ENCODE measurements at regions not wholly inside any gene's neighbourhood (a gene's known extent, or its start where the extent isn't known, plus 50 kb on each side); places are given as distances from the start of the nearest gene placed in this dataset.

GRCh38 chr16:80039777-80040176 lies 439.2 kb upstream of the MAF start:
- DNase-seq = no peak
- Mint-ChIP-seq H3K4me1 (ENCODE audit: low read depth, unreplicated experiment) (peaks cover 2% of the 10 kb centered on the region), H3K9me3 (ENCODE audit: unreplicated experiment) (no peaks in the 10 kb centered on the region), H3K27ac (ENCODE audit: unreplicated experiment) (no peak overlapping the region), H3K27me3 (ENCODE audit: unreplicated experiment) (peaks cover 2% of the 10 kb centered on the region), H3K4me3 (ENCODE audit: unreplicated experiment) (no peak overlapping the region), H3K36me3 (ENCODE audit: unreplicated experiment) (no peaks in the 10 kb centered on the region)
- no peak for TF ChIP-seq CTCF (IDR thresholded peaks at IDR 0.05; ENCODE audit: partially characterized antibody, unreplicated experiment)

GRCh38 chr16:80038566-80038965 lies 438.0 kb upstream of the MAF start:
- Mint-ChIP-seq H3K9me3 (ENCODE audit: unreplicated experiment) (no peaks in the 10 kb centered on the region), H3K36me3 (ENCODE audit: unreplicated experiment) (no peaks in the 10 kb centered on the region), H3K4me1 (ENCODE audit: low read depth, unreplicated experiment) (peaks cover 2% of the 10 kb centered on the region), H3K27me3 (ENCODE audit: unreplicated experiment) (peaks cover 2% of the 10 kb centered on the region), H3K4me3 (ENCODE audit: unreplicated experiment) (no peak overlapping the region), H3K27ac (ENCODE audit: unreplicated experiment) (no peak overlapping the region)
- TF ChIP-seq CTCF (IDR thresholded peaks at IDR 0.05; ENCODE audit: partially characterized antibody, unreplicated experiment) = no peak
- DNase-seq = no peak

- Mint-ChIP-seq H3K4me1 (ENCODE audit: low read depth, unreplicated experiment) (no peaks in the 10 kb centered on the region), H3K9me3 (ENCODE audit: unreplicated experiment) (no peaks in the 10 kb centered on the region), H3K36me3 (ENCODE audit: unreplicated experiment) (no peaks in the 10 kb centered on the region), H3K27ac (ENCODE audit: unreplicated experiment) (no peak overlapping the region), H3K4me3 (ENCODE audit: unreplicated experiment) (no peak overlapping the region), H3K27me3 (ENCODE audit: unreplicated experiment) (no peaks in the 10 kb centered on the region)
- no peak for TF ChIP-seq CTCF (IDR thresholded peaks at IDR 0.05; ENCODE audit: partially characterized antibody, unreplicated experiment)
- DNase-seq = no peak
Observed at GRCh38 chr16:80034948-80035663, 434.6 kb upstream of the MAF start.

- Mint-ChIP-seq H3K4me1 (ENCODE audit: low read depth, unreplicated experiment) (no peaks in the 10 kb centered on the region), H3K27ac (ENCODE audit: unreplicated experiment) (no peak overlapping the region)
Observed at GRCh38 chr16:80034469-80034826, 433.9 kb upstream of the MAF start.

More at GRCh38 chr16:80034469-80034826, 433.9 kb upstream of the MAF start:
- TF ChIP-seq CTCF (IDR thresholded peaks at IDR 0.05; ENCODE audit: partially characterized antibody, unreplicated experiment) = no peak
- Mint-ChIP-seq H3K4me3 (ENCODE audit: unreplicated experiment) (no peak overlapping the region), H3K27me3 (ENCODE audit: unreplicated experiment) (no peaks in the 10 kb centered on the region), H3K9me3 (ENCODE audit: unreplicated experiment) (no peaks in the 10 kb centered on the region), H3K36me3 (ENCODE audit: unreplicated experiment) (no peaks in the 10 kb centered on the region)
- no peak for DNase-seq

All from glutamatergic neuron (in vitro differentiated cells).